ENCODE measurements at regions not wholly inside any gene's neighbourhood (a gene's known extent, or its start where the extent isn't known, plus 50 kb on each side); places are given as distances from the start of the nearest gene placed in this dataset.
"Not testable (repeated sequence)": the region's sequence is repeated elsewhere in the genome, so short reads cannot be mapped to it uniquely, and the experiment has no call there.

DNA sequence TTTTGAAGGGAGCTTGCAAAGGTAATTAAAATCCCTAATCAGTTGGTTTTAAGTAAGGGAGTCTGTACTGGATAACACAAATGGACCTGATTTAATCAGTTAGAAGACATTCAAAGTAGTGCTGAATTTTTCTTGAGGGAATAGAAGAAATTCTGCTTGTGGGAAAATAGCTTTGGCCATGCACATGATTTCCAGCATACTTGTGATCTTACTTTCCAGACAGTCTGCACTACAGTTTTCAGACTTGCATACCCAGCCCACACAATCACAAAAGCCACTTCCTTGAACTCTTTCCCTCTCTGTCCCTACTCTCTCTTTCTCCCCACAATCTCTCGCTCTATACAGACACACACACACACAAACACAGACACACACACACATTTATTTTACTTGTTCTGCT lies 852.1 kb downstream of the PLA2G4A start:
- no peak for DNase-seq (ENCODE audit: low read depth in 4 of 4, low spot score in 3 of 4)

DNA sequence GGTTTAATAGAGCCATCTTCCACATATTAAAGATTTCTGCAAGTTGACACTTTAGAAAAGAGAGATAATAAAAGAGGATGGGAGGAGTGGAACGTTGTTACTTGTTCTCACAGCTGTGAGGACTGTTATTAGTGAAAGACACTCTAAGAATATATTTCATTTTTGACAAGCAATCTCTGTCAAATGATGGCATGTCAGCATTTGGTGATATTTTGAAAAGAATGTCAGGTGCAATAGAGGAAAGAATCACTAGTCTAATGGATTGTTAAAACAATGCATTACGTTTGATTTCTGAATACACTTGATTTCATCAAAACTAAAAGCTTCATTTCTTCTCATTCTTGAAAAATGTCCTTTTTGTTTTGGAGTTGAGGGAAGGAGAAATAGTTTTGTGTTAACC lies 853.4 kb downstream of the PLA2G4A start:
- no peak for DNase-seq (ENCODE audit: low read depth in 4 of 4, low spot score in 3 of 4)

DNA sequence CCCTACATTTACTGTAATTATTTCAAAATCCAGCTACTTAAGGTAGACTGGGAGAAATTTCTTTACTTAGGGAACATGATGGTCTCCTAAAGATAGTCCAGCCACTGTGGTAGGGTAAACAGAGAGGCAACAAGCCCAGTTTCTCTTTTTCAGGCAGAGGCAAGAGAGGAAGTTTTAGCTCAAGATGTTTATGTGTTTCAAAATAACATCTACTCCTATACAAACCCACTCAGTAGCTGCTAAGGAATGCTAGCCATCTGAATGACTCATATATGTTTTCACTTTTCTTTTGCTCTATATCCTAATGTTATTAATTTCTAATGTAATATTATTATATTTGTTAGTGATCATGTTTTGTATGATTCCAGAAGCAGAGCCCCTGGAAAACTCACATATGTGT lies 856.6 kb downstream of the PLA2G4A start:
- DNase-seq (ENCODE audit: low read depth in 4 of 4, low spot score in 3 of 4): no peak

DNA sequence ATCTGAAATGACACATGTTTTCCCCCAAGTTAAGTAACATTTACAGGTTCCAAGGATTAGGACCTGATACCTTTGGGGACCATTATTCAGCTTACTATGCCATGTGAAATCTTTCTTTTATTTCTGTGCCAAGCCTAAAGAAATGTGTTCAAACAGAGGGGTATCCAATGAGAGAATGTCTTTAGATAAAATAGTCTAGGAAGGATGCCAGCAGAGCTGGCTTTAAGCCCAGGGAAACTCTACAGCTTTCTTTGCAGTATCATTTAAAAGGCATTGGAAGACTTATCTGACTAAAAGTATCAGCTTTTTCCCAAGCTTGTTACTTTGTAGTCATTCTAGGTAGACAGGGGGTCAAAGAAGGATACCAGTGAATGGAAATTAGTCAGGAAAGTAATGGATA lies 860.4 kb downstream of the PLA2G4A start:
- DNase-seq (ENCODE audit: low read depth in 4 of 4, low spot score in 3 of 4): no peak

DNA sequence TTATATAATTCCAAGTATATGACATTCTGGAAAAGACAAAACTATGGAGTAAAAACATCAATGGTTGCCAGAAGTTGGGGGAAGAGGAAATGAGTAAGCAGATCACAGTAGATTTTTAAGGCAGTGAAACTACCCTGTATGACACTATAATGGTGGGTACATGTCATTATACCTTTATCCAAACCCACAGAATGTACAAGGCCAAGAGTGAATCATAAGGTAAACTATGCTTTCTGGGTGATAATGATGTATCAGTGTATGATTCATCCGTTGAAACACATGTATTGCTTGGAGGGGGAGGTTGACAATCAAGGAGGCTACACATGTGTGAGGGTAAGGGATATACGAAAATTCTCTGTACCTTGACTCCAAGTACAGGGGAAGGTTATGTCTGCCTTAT lies 862.7 kb downstream of the PLA2G4A start:
- no peak for DNase-seq (ENCODE audit: low read depth in 4 of 4, low spot score in 3 of 4)

DNA sequence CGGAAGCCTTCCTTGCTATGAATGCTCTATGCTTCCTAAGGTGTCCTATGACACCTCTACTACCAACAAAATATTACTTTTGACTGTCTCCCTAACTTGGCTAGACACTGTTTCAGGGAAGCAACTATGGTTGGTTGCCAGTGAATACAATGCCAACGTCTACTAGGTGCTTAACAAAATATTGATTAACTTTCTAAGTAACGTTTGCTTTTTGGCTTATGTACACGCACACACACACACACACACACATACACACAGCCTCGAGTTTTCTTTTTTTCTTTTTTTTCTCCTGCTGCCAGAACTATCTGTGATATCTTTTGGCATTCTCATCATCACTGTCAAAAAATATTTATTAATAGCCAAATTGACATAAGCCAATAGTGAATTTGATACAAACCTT lies 864.0 kb downstream of the PLA2G4A start:
- no peak for DNase-seq (ENCODE audit: low read depth in 4 of 4, low spot score in 3 of 4)

DNA sequence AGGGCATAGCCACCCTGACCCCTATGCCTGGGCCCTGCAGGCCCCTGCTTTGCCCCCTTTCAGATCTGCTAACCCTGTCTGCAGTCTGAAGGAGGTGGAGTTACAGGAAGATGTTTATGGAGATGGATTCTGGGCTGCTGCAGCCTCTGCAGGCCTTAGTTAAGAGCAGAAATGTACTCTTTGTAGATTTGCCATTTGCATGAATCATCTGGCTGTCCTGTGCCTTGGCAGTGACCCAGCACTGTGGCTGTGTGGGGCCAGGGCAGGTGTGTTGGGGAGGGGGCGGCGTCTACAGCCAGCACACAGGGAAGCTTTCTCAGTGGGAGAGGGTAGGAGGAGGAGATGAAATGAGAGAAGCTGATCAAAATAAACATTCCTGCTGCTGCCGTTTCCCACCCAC lies 867.3 kb downstream of the PLA2G4A start:
- no peak for DNase-seq (ENCODE audit: low read depth in 4 of 4, low spot score in 3 of 4)

DNA sequence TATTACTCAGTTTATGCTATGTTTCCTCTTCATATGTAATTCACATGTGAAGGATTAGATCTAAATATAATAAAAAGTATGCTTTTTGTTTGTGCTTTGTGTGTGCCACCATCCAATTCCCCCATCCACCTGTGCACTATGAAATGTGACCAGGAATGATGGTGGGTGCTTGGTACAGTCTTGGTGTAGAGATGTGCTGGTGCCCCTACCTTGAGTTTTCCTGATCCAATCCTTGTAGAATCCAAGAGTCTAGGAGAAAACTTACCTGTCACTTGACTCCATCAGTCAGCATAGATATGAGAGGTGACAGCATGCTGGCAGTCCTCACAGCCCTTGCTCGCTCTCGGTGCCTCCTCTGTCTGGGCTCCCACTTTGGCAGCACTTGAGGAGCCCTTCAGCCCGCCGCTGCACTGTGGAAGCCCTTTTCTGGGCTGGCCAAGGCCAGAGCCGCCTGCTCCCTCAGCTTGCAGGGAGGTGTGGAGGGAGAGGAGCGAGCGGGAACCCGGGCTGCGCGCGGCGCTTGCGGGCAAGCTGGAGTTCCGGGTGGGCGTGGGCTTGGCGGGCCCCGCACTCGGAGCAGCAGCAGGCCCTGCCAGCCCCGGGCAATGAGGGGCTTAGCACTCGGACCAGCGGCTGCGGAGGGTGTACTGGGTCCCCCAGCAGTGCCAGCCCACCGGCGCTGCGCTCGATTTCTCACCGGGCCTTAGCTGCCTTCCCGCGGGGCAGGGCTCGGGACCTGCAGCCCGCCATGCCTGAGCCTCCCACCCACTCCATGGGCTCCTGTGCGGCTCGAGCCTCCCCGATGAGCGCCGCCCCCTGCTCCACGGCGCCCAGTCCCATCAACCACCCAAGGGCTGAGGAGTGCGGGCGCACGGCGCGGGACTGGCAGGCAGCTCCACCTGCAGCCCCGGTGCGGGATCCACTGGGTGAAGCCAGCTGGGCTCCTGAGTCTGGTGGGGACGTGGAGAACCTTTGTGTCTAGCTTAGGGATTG lies 874.7 kb downstream of the PLA2G4A start:
- not testable (repeated sequence) for DNase-seq (ENCODE audit: low read depth in 4 of 4, low spot score in 3 of 4)

DNA sequence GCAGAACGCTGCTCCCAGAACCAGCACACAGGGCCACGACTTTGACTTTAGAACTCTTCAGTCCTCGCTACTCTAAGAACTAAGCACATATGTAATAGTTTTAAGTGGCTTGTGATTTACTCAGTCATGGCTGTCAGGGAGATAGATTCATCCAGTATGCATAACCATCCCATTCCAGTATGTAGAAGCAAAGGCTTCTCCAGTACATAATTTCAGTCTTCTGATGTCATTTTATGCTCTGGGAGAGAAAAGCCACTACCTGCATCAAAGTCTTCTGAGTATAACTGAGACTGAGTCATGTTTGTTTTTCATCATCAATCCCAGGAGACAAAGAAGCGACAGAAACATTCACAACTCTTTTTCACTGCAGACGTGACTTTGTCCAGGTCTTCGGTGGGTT lies 885.7 kb downstream of the PLA2G4A start:
- DNase-seq (ENCODE audit: low read depth in 4 of 4, low spot score in 3 of 4): no peak

DNA sequence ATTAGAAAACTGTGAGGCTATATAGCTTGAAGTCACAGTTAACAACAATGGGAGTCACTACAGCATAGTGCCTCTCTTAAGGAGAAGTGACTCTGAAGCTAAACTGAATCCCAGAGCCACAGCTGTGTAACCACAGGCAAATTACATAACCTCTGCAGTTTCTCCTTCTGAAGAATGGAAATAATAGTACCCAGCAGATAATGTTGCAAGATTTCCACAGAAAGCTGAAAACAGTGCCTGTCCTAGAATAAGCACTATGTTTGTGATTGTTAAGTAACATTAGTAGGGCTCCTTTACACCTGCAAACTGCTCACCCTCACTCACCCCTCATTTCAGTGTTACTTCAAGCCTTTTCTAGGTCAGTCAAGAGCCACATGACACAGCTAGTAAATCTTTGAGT lies 886.7 kb downstream of the PLA2G4A start:
- DNase-seq (ENCODE audit: low read depth in 4 of 4, low spot score in 3 of 4): no peak

DNA sequence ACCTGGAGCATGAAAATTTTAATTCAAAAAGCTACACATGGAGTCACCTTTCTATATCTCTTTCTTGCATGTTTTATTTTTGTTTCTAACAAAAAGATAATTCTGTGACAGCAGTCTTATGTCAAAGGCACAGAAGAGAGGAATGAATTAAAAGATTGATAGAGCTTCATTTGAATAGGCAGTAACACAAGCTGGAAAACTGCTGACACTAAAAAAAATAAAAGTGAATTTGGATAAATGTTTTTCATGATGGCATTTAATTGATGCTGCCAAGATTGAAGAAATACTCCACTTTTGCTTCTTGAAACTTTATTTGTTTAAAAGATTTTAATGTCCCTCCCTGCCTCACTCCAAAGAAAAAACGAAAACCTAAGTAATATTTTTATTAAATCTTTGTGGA lies 887.4 kb downstream of the PLA2G4A start:
- no peak for DNase-seq (ENCODE audit: low read depth in 4 of 4, low spot score in 3 of 4)

DNA sequence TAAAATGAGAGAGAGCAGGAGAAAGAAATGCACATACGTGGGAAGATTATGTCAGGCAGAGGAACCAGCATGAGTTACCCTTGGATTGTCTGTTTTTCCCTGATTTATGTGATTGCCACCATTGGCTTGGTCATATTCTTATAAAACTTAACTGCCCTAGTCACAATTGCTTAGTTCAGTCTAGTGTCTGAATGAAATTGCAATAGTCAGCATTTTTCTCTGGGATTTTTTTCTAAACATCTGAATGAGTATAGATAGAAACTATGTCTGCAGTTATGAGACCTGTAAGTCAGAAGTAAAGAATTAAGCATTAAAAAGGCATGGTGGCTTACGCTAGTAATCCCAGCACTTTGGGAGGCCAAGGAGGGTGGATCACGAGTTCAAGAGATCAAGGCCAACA lies 889.8 kb downstream of the PLA2G4A start:
- no peak for DNase-seq (ENCODE audit: low read depth in 4 of 4, low spot score in 3 of 4)

DNA sequence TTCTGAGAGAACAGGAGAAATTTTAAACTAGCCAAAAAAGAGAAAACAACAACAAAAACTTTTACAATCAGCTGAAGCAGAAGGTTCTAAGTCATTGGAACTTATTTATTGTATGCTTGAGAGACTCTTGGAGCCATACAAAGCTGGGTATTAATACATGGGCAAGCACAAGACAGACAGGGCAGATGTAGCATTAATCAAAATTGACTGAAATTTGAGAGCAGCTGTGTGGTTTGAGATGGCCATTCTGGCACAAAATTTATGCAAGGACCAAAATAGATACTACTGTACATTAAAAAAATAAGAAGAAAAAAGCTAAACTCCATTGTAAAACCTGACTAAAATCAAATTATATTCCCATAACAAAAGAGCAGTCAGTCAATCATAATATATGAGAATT lies 892.5 kb downstream of the PLA2G4A start:
- DNase-seq (ENCODE audit: low read depth in 4 of 4, low spot score in 3 of 4): no peak

DNA sequence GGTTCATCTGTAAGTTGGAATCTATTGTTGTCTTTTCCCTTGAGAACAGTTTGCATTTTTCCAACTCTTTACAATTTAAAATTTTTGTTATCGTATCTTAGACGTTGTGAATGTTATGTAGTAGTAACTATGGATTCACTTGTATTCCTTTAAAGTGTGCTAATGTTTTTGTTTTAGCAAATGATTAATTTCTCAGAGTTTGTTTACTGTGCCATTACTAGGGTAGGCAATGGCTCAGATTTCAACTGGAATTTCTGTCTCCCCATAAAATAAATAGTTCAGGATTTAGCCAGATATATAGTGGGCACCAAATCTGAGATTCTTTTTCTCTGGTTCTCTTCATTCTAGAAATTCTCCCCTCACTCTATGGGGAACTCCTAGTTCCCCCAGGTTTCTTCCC lies 896.5 kb downstream of the PLA2G4A start:
- DNase-seq (ENCODE audit: low read depth in 4 of 4, low spot score in 3 of 4): no peak

DNA sequence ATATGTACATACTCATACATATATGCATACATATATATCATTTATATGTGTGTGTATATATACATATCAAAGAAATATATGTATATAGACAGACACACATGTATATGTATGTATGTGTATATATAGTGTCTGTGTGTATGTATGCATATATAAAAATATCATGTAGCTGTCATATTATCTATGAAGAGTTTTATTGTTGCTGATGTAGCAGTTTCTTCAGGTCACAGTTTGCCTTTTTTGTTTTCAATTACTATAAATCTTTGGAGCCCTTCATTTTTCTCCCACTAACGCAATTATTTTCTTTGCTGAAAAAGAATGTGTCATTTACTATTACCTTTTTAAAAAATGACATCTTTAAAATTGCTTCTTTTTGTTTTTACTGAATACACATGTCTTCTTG lies 904.5 kb downstream of the PLA2G4A start:
- no peak for DNase-seq (ENCODE audit: low read depth in 4 of 4, low spot score in 3 of 4)

DNA sequence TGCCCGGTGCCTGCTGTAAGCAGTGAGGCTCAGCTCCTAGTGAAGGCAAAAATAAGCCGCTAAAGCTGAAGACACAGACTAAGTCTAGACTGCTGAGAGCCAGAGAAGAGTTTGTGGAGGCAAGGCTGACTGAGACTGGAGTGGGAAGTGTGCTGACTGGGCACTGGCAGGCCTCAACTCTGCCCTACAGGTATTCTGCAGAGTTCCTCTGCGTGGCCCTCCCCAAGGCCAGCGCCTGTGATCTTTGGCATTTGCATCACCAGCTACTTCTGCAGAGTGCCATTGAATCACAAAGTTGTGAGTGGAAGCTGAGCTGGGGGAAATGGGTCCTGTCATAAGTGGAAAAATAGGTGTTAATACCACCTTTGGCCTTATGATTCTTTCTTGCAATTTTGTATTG lies 905.7 kb downstream of the PLA2G4A start:
- DNase-seq (ENCODE audit: low read depth in 4 of 4, low spot score in 3 of 4): no peak

DNA sequence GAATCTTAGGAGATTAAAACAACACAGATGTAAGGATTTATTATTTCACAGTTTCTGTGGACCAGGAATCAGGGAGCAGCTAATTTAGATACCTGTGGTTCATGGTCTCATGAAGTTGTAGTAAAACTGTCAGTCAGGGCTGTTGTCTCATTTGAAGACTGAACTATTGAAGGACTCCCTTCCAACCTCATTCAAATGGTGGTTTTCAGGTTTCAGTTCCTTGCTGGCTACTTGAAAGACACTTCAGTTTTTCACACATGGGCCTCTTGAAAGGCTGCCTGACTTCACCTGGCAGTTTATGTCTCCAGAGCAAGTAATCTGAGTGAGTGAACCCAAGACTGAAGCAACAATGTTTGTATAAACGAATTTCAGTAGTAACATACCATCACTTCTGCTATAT lies 915.9 kb downstream of the PLA2G4A start:
- DNase-seq (ENCODE audit: low read depth in 4 of 4, low spot score in 3 of 4): no peak

DNA sequence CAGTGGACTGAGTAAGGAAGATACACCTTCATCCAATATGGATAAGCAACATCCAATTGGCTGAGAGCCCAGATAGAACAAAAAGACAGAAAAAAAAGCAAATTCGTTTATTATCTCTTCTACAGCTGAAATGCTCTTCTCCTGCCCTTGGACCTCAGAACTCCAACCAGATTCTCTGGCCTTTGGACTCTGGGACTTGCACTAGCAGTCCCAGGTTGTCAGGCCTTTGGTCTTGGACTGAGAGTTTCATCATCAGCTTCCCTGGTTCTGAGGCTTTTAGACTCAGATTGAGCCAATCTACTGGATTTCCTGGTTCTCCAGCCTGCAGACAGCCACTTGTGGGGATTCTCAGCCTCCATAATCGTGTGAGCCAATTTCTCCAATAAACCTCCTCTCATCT lies 926.8 kb downstream of the PLA2G4A start:
- no peak for DNase-seq (ENCODE audit: low read depth in 4 of 4, low spot score in 3 of 4)

DNA sequence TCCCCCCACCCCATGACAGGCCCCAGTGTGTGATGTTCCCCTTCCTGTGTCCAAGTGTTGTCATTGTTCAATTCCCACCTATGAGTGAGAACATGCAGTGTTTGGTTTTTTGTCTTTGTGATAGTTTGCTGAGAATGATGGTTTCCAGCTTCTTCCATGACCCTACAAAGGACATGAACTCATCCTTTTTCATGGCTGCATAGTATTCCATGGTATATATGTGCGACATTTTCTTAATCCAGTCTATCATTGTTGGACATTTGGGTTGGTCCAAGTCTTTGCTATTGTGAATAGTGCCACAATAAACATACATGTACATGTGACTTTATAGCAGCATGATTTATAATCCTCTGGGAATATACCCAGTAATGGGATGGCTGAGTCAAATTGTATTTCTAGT lies 927.9 kb downstream of the PLA2G4A start:
- not testable (repeated sequence) for DNase-seq (ENCODE audit: low read depth in 4 of 4, low spot score in 3 of 4)

DNA sequence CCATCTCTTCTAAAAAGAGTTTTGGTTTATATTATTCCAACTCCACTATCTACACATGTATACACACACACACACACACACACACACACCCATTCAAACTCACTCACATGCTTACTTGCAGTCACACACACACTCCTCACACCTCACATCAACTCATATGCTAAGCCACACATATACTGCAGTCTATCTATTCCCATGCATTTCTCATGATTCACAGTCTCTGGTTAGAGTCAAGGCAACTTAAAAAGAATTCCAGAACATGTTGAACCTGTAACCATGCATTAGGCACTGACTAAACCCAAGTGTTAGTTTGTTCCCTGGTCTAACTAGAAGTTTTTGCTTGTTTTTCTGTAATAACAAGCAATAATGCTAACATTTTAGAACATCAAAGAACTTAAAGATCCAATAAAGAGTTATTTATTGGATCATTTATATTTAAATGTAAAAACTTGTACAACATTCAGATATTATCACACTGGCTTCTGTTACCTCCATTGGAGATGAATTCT lies 931.1 kb downstream of the PLA2G4A start:
- DNase-seq (ENCODE audit: low read depth in 4 of 4, low spot score in 3 of 4): no peak

DNA sequence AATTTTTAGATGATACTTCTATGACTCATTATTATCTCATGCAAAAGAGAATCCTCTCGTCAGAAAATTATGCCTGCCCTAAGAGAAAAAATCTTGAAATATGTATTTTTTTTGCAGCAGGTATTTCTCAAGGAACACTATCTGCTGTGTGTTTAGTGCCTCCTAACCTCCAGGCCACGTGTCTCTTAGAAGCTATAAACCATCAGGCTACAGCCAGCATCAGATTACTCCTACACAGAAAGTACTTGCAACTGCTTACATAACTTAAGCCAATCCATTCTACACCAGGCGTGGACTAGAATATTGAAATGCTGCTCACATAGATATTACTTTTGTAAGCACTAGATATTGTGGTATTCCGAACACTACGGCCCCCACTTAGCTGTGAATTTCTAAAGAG lies 933.4 kb downstream of the PLA2G4A start:
- peak in 2 of 4 donors; percentile 6 to 7 for DNase-seq (ENCODE audit: low read depth in 4 of 4, low spot score in 3 of 4)

DNA sequence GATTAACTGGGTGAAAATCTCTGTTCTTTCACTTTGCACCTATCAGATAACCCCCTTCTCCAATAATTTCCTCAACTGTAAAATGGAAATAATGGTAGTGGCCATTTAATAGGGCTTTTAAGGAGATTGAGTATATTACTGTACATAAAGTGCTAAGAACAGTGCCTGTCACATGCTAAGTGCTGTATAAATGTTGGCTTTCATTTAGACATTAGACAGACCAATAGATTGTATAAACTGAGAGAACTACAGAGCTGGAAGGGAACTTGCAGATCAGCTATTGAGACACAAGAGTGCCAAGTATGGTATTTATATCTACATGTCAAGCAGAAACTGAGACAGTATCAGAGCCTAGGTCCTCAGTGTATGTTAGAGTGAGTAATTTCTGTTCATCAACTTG lies 934.7 kb downstream of the PLA2G4A start:
- DNase-seq (ENCODE audit: low read depth in 4 of 4, low spot score in 3 of 4): no peak
